Mammary epithelial cell (primary cell): ENCODE measurements at regions not wholly inside any gene's neighbourhood (a gene's known extent, or its start where the extent isn't known, plus 50 kb on each side); places are given as distances from the start of the nearest gene placed in this dataset.

Source experiments
- EZH2 ChIP-seq: IDR thresholded peaks from 2 replicates; pipeline ENCODE4 v1.6.1; 2012; ENCODE audit warnings: low read length, inconsistent platforms, borderline replicate concordance
- TF ChIP-seq, protein P1 (sequence below), 2 donors: IDR thresholded peaks in 1 of 2; conservative IDR thresholded peaks in 1 of 2; 2 replicates each; pipeline ENCODE4 v1.5.1; 2011 to 2012; ENCODE audit warnings: inconsistent platforms in 2 of 2, low read length in 2 of 2, mild to moderate bottlenecking in 2 of 2, control low read depth in 1 of 2, low read depth in 1 of 2; ENCODE audit not compliant: insufficient read depth in 1 of 2; ENCODE audit errors: extremely low read depth in 1 of 2

DNA sequence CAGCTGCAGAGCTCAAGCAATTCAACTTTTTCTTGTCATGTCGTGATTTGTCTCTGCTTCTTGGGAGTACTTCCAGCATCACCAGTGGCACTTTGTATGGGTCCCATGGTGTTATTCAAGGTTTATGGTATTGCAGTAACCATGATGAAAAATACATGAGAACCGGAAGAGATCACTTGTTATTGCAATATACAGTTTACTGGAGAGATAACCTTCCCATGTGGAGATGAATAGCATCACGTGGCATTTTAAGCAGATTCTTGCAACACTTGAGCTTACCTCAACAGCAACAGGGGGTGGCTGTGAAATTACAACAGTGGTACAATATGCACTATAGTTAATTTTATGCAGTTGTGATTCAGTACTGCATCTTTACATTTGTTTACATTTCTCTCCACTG, 97.4 kb downstream of the APOB start:
- TF ChIP-seq, protein P1, sequence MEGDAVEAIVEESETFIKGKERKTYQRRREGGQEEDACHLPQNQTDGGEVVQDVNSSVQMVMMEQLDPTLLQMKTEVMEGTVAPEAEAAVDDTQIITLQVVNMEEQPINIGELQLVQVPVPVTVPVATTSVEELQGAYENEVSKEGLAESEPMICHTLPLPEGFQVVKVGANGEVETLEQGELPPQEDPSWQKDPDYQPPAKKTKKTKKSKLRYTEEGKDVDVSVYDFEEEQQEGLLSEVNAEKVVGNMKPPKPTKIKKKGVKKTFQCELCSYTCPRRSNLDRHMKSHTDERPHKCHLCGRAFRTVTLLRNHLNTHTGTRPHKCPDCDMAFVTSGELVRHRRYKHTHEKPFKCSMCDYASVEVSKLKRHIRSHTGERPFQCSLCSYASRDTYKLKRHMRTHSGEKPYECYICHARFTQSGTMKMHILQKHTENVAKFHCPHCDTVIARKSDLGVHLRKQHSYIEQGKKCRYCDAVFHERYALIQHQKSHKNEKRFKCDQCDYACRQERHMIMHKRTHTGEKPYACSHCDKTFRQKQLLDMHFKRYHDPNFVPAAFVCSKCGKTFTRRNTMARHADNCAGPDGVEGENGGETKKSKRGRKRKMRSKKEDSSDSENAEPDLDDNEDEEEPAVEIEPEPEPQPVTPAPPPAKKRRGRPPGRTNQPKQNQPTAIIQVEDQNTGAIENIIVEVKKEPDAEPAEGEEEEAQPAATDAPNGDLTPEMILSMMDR (conservative IDR thresholded peaks at IDR 0.05 in 1 of 2, IDR thresholded peaks at IDR 0.05 in 1 of 2; ENCODE audit: extremely low read depth in 1 of 2, insufficient read depth in 1 of 2, low read depth in 1 of 2, low read length in 2 of 2) = no peak
- no peak for TF ChIP-seq EZH2
